C4-2B (cell line): ENCODE measurements at regions not wholly inside any gene's neighbourhood (a gene's known extent, or its start where the extent isn't known, plus 50 kb on each side); places are given as distances from the start of the nearest gene placed in this dataset.

Experiments
- H3K27ac ChIP-seq: fragments of 450-650 bp; 2 replicates; pipeline ENCODE4 v1.5.1; 2017
- ZFX ChIP-seq: fragments of 450-650 bp; IDR thresholded peaks from 2 replicates; pipeline ENCODE4 v1.6.1; 2017
- TF ChIP-seq, protein P1 (sequence below): fragments of 450-650 bp; conservative IDR thresholded peaks from 2 replicates; pipeline ENCODE4 v1.5.1; 2017; ENCODE audit warnings: mild to moderate bottlenecking

DNA sequence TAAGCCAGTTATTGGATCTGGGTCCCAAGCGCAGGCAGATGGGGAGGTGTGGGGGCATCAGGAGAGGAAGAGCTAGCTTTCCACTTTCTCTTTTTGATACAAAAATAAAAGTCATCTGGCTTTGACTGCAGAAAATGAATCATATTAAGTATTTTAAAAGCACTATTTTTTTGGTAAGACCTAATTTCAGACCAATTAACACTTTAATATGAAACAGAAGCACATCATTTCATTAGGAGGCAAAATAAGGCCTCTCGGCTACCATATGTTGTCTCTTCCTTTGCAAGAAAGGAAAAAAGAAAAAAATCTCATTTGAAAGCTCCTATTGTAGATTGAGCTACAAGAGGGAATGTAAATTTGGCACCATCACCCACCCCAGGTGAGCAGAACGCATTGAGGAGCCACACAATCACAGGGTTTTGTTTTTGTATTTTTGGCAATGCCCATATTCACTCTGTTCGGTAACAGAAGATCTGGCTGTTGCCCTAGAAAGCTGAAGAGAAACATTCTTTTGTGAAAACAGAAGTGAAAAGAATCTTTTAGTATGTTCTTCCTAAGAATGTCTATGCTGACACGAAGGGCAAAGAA is 390.7 kb upstream of the ETAA1 start:
- TF ChIP-seq ZFX, result no peak
- TF ChIP-seq, protein P1, sequence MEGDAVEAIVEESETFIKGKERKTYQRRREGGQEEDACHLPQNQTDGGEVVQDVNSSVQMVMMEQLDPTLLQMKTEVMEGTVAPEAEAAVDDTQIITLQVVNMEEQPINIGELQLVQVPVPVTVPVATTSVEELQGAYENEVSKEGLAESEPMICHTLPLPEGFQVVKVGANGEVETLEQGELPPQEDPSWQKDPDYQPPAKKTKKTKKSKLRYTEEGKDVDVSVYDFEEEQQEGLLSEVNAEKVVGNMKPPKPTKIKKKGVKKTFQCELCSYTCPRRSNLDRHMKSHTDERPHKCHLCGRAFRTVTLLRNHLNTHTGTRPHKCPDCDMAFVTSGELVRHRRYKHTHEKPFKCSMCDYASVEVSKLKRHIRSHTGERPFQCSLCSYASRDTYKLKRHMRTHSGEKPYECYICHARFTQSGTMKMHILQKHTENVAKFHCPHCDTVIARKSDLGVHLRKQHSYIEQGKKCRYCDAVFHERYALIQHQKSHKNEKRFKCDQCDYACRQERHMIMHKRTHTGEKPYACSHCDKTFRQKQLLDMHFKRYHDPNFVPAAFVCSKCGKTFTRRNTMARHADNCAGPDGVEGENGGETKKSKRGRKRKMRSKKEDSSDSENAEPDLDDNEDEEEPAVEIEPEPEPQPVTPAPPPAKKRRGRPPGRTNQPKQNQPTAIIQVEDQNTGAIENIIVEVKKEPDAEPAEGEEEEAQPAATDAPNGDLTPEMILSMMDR, result no peak
- no peak overlapping the region for H3K27ac ChIP-seq

DNA sequence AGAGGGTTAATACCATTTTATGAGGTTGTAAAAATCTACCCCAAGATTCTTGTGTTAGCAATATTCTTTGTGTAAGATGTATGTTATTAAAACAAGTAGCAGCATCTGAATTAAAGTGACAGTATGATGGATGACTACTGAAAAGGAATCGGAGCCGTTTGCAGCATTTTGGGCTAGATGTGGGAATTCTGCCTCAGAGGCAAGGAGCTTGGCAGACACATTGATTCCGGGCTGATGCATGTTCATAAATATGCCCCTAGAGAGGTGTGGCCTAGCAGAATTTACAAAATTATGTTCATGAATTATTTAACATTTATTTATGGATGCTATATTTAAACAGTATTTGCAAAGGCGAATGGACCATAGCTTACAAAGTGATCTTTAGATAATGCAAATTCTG is 389.0 kb upstream of the ETAA1 start:
- no peak overlapping the region for H3K27ac ChIP-seq
- TF ChIP-seq ZFX, result no peak
- TF ChIP-seq, protein P1, result no peak

DNA sequence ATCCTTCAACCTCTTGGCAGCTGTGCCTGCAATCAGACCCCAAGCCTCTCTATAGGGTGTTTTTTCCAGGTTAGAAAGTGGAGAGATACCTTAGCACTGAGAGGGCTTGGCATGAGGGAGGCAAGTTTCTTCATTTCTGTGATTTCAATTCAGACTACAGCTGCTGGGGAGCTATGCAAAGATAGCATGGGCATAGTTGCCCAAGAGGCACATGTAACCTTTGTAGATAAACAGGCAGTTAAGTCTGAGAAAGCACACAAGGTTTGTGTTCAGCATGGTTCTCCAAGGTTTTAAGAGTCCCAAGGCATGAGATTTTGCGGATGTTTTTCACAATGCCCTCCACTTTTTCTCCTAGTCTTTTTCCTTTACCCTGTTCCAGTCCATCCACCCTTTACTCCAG is 385.0 kb upstream of the ETAA1 start:
- no peak overlapping the region for H3K27ac ChIP-seq
- TF ChIP-seq, protein P1, result no peak
- TF ChIP-seq ZFX, result no peak

DNA sequence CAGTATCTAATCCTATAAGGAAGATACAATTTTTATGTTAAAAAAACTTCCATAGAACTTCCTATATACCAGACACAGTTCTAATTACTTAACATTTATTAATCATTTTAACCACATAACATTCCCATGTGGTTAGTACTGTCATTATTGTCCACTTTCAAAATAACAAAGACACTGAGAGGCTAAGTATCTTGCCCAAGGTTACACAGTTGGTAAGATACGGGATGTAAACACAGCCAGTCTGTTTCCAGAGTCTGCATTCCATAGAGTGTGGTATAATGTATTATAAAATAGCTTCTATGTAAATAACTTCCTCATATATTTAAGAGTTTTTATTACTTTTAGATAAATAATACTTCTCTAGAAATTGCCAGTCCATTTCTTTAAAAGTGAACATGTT is 383.3 kb upstream of the ETAA1 start:
- TF ChIP-seq, protein P1, result no peak
- no peak for TF ChIP-seq ZFX
- no peak overlapping the region for H3K27ac ChIP-seq

DNA sequence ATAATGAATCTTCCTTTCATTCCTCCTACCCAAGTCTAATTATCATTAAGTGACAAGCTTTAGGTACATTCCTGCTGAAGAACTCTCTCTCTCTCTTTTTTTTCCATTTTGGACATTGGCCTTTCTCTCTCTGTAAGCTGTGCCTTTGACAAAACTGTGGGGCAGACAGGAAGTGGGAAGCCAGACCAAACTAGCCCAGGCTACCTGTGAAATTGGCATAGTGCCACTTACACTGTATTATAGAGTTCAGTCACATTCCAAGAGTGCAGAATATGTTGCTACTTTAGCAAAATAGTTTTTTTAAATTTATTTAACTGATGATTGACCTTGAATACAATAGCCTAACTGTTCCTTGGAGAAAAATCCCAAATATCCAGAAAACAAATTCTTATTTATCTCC is 381.5 kb upstream of the ETAA1 start:
- TF ChIP-seq, protein P1, result no peak
- no peak for TF ChIP-seq ZFX
- no peak overlapping the region for H3K27ac ChIP-seq

DNA sequence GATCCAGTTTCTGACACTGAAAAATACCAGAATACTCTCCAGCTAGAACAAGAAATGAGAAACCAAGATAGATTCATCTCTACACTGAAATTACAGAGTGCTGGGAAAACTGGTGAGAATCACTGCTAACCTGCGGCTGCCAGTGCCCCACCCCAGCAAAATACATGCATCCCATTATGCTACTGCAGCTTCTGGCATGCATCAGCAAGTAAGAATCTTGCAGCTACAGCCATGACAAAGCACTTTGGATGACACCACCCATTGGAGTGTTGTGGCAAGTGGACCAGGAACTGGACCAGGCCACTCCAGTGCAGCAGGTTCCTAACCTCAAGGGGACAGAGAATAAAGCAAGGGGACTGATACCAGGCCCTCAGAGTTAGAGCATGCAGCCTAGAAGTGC is 378.8 kb upstream of the ETAA1 start:
- TF ChIP-seq ZFX, result no peak
- TF ChIP-seq, protein P1, result no peak

DNA sequence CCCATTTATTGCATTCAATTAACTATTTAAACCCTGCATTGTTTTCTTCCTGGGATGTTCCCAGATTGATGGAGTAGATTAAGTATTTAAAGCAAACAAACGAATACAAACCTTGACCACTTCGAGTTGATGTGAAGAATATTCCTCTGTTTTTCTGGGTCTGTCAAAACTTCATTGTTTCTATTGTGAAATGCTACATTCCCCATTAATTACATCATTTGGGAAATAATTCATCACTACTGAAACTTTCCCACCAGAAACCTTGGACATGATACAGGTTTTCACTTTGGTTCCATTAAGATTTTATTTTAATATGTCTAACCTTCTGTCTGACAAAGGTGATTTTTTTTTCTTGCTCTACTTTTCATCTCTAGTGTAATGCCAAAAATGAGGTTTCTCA is 365.1 kb upstream of the ETAA1 start:
- no peak overlapping the region for H3K27ac ChIP-seq
- no peak for TF ChIP-seq ZFX
- TF ChIP-seq, protein P1, result no peak

More for the DNA sequence above, 378.8 kb upstream of the ETAA1 start:
- no peak overlapping the region for H3K27ac ChIP-seq
